GM13976 (cell line): ENCODE measurements at regions not wholly inside any gene's neighbourhood (a gene's known extent, or its start where the extent isn't known, plus 50 kb on each side); places are given as distances from the start of the nearest gene placed in this dataset.

Experiments
- DNase-seq: peaks from one replicate; pipeline ENCODE4 v3.0.0; 2012; ENCODE audit warnings: low spot score
- CTCF ChIP-seq: IDR thresholded peaks from 2 replicates; pipeline ENCODE4 v1.5.1; 2012; ENCODE audit warnings: borderline replicate concordance, mild to moderate bottlenecking; ENCODE audit not compliant: insufficient read depth; ENCODE audit errors: extremely low read depth, missing control alignments, control extremely low read depth
- in situ Hi-C: fragments of 300-500 bp; cut with MboI; formaldehyde crosslinking; loops from one replicate; pipeline ENCODE4 v1.12.0; 2022; ENCODE audit warnings: low sequenced_read_pairs, mixed read lengths, inconsistent platforms; ENCODE audit not compliant: unreplicated experiment

GRCh38 chr1:218751208-218751948, 406.2 kb downstream of the TGFB2 start:
- TF ChIP-seq CTCF = no peak
- in situ Hi-C loops = no loop called here
- no peak for DNase-seq

GRCh38 chr1:218752126-218752525, 407.0 kb downstream of the TGFB2 start:
- TF ChIP-seq CTCF = no peak
- DNase-seq = no peak
- in situ Hi-C loops = no loop called here

GRCh38 chr1:218754477-218754876, 409.3 kb downstream of the TGFB2 start:
- no peak for TF ChIP-seq CTCF
- DNase-seq = no peak
- in situ Hi-C loops = no loop called here

- DNase-seq = no peak
- in situ Hi-C loops = no loop called here
- TF ChIP-seq CTCF = no peak
Observed at GRCh38 chr1:218755128-218755527, 410.0 kb downstream of the TGFB2 start.

- no peak for TF ChIP-seq CTCF
- in situ Hi-C loops = no loop called here
- DNase-seq = no peak
Observed at GRCh38 chr1:218759795-218760194, 413.9 kb upstream of the LYPLAL1 start.

GRCh38 chr1:218760601-218761570, 412.8 kb upstream of the LYPLAL1 start:
- no peak for TF ChIP-seq CTCF
- in situ Hi-C loops = no loop called here
- no peak for DNase-seq
